GM23338 (cell line): ENCODE measurements at regions not wholly inside any gene's neighbourhood (a gene's known extent, or its start where the extent isn't known, plus 50 kb on each side); places are given as distances from the start of the nearest gene placed in this dataset.
A peak's percentile ranks its signal among the peaks of the same experiment; 100 is the strongest.

Experiments used
- ATAC-seq: fragments of 200-7000 bp; cut with Tn5 transposase; 3 replicates; pipeline ENCODE4 v1.9.1; 2020
- DNase-seq: peaks from one replicate; pipeline ENCODE4 v3.0.0-alpha.2; 2015; ENCODE audit warnings: low spot score
- H2AFZ ChIP-seq: fragments of 200-600 bp; sonication (generic); 2 replicates; pipeline ENCODE4 v1.8.0; 2016; ENCODE audit warnings: antibody characterized with exemption, mild to moderate bottlenecking, moderate library complexity
- H3F3A ChIP-seq: fragments of 200-600 bp; sonication (generic); replicated peaks from 2 replicates; pipeline ENCODE4 v1.8.0; 2017; ENCODE audit warnings: antibody characterized with exemption, mixed run types, low read depth
- H3K27ac ChIP-seq: fragments of 200-600 bp; sonication (generic); 2 replicates; pipeline ENCODE4 v1.6.1; 2016; ENCODE audit warnings: low read depth
- H3K27me3 ChIP-seq: fragments of 200-600 bp; sonication (generic); 2 replicates; pipeline ENCODE4 v1.8.0; 2016; ENCODE audit warnings: mild to moderate bottlenecking, mixed run types, moderate library complexity; ENCODE audit not compliant: insufficient read depth
- H3K36me3 ChIP-seq: fragments of 200-600 bp; sonication (generic); 2 replicates; pipeline ENCODE4 v1.8.0; 2016; ENCODE audit warnings: mild to moderate bottlenecking; ENCODE audit not compliant: insufficient read depth
- H3K4me1 ChIP-seq: fragments of 200-600 bp; sonication (generic); 2 replicates; pipeline ENCODE4 v1.8.0; 2016; ENCODE audit warnings: mild to moderate bottlenecking, moderate library complexity; ENCODE audit not compliant: insufficient read depth
- H3K4me2 ChIP-seq: fragments of 200-600 bp; sonication (generic); 2 replicates; pipeline ENCODE4 v1.7.1; 2017; ENCODE audit warnings: mixed run types
- H3K4me3 ChIP-seq: fragments of 200-600 bp; sonication (generic); 2 replicates; pipeline ENCODE4 v1.6.1; 2016; ENCODE audit warnings: mixed run types
- H3K79me2 ChIP-seq: fragments of 200-600 bp; sonication (generic); replicated peaks from 2 replicates; pipeline ENCODE4 v1.8.0; 2017; ENCODE audit warnings: mild to moderate bottlenecking; ENCODE audit not compliant: insufficient read depth
- H3K9me2 ChIP-seq: fragments of 200-600 bp; sonication (generic); 2 replicates; pipeline ENCODE4 v1.8.0; 2017; ENCODE audit not compliant: insufficient read depth
- H4K20me1 ChIP-seq: fragments of 200-600 bp; sonication (generic); replicated peaks from 2 replicates; pipeline ENCODE4 v1.8.0; 2017; ENCODE audit warnings: mild to moderate bottlenecking; ENCODE audit not compliant: insufficient read depth
- H3K27ac Mint-ChIP-seq: 2 replicates; pipeline ENCODE4 v1.8.0; 2020; ENCODE audit warnings: inconsistent platforms, mild to moderate bottlenecking, moderate library complexity, mixed read lengths
- H3K27me3 Mint-ChIP-seq: 3 replicates; pipeline ENCODE4 v1.8.0; 2022; ENCODE audit warnings: low read depth, mild to moderate bottlenecking, moderate library complexity, mixed read lengths, inconsistent platforms; ENCODE audit not compliant: insufficient read depth, poor library complexity
- H3K36me3 Mint-ChIP-seq: 3 replicates; pipeline ENCODE4 v1.8.0; 2021; ENCODE audit warnings: low read depth, mild to moderate bottlenecking, inconsistent platforms, moderate library complexity, mixed read lengths
- H3K4me1 Mint-ChIP-seq: 3 replicates; pipeline ENCODE4 v1.8.0; 2020; ENCODE audit warnings: mild to moderate bottlenecking, inconsistent platforms, mixed read lengths
- H3K4me3 Mint-ChIP-seq: 3 replicates; pipeline ENCODE4 v1.8.0; 2021; ENCODE audit warnings: moderate library complexity, mild to moderate bottlenecking, inconsistent platforms, mixed read lengths
- H3K9me3 Mint-ChIP-seq: 3 replicates; pipeline ENCODE4 v1.8.0; 2020; ENCODE audit warnings: moderate library complexity, mild to moderate bottlenecking, inconsistent platforms, mixed read lengths
- CREB1 ChIP-seq: fragments of 250-450 bp; sonication (Bioruptor Pico); IDR thresholded peaks from 2 replicates; pipeline ENCODE4 v1.5.0; 2020; ENCODE audit warnings: low read depth, mild to moderate bottlenecking, moderate library complexity
- CTCF ChIP-seq, 2 experiments: fragments of 200-600 bp in 1 of 2; sonication (generic) in 1 of 2; conservative IDR thresholded peaks; 2 replicates each; pipeline versions ENCODE4 v1.5.1 to v1.6.1; 2016 to 2017; ENCODE audit warnings: antibody characterized with exemption in 2 of 2, low read depth in 2 of 2, mild to moderate bottlenecking in 2 of 2, moderate library complexity in 1 of 2
- EZH2 ChIP-seq: fragments of 200-600 bp; sonication (generic); IDR thresholded peaks from one replicate; pipeline ENCODE4 v1.8.0; 2017; ENCODE audit warnings: antibody characterized with exemption, mild to moderate bottlenecking, low read depth; ENCODE audit not compliant: unreplicated experiment
- JUNB ChIP-seq: IDR thresholded peaks from one replicate; pipeline ENCODE4 v1.6.1; 2016; ENCODE audit warnings: antibody characterized with exemption; ENCODE audit not compliant: unreplicated experiment
- NANOG ChIP-seq: IDR thresholded peaks from 2 replicates; pipeline ENCODE4 v1.6.1; 2016; ENCODE audit warnings: antibody characterized with exemption, borderline replicate concordance
- REST ChIP-seq: IDR thresholded peaks from one replicate; pipeline ENCODE4 v1.6.1; 2018; ENCODE audit warnings: antibody characterized with exemption; ENCODE audit not compliant: unreplicated experiment
- STAT1 ChIP-seq: IDR thresholded peaks from one replicate; pipeline ENCODE4 v1.6.1; 2016; ENCODE audit warnings: antibody characterized with exemption; ENCODE audit not compliant: unreplicated experiment
- ZNF331 ChIP-seq: fragments of 250-450 bp; sonication (Bioruptor Pico); IDR thresholded peaks from 2 replicates; pipeline ENCODE4 v1.5.0; 2020; ENCODE audit warnings: low read depth, mild to moderate bottlenecking, moderate library complexity
- ZNF462 ChIP-seq: fragments of 250-450 bp; sonication (Bioruptor Pico); IDR thresholded peaks from 2 replicates; pipeline ENCODE4 v1.5.0; 2020; ENCODE audit warnings: mild to moderate bottlenecking, moderate library complexity
- TF ChIP-seq, protein P1 (sequence below): IDR thresholded peaks from 2 replicates; pipeline ENCODE4 v1.6.1; 2016; ENCODE audit warnings: antibody characterized with exemption

DNA sequence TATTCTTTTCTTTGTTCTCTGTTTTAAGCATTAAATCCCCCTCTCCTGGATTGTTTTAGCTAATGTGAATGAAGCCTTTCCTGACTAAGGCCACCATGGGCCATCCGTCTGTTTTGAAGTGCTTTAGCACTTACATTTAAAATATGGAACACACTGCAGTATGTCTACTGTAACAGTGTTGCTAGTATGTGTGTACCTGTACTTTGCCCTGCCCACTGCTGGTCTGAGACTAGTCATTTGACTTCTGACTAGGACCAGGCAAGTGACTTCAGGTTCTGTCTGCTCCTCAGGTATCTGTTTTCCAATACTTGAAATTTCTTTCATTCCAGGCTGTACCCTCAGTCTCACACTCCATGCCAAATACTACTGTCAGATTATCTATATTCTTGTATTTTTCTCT lies 120.1 kb upstream of the TSPAN8 start:
- Histone ChIP-seq H3K4me3 (no peak overlapping the region), H3F3A (no peaks in the 10 kb centered on the region), H3K9me2 (peaks cover 7% of the 10 kb centered on the region; the same call in 1 of the 2 replicates), H3K36me3 (no peaks in the 10 kb centered on the region), H3K79me2 (no peaks in the 10 kb centered on the region), H3K27ac (no peak overlapping the region), H3K4me1 (no peaks in the 10 kb centered on the region), H4K20me1 (no peaks in the 10 kb centered on the region), H3K27me3 (no peaks in the 10 kb centered on the region), H2AFZ (peak overlapping the region; percentile 19; the same call in 1 of the 2 replicates), H3K4me2 (no peak overlapping the region)
- TF ChIP-seq ZNF331 (no peak), NANOG (no peak), CTCF (conservative IDR thresholded peaks at IDR 0.05; ENCODE audit: low read depth in 2 of 2) (no peak), CREB1 (CRISPR knock-in tag) (no peak), EZH2 (no peak), JUNB (no peak), REST (no peak)
- Mint-ChIP-seq H3K4me3 (no peak overlapping the region), H3K36me3 (no peaks in the 10 kb centered on the region), H3K9me3 (no peaks in the 10 kb centered on the region), H3K27ac (no peak overlapping the region), H3K27me3 (no peaks in the 10 kb centered on the region), H3K4me1 (peaks cover 8% of the 10 kb centered on the region)
- no peak for DNase-seq
- no peak for ATAC-seq

DNA sequence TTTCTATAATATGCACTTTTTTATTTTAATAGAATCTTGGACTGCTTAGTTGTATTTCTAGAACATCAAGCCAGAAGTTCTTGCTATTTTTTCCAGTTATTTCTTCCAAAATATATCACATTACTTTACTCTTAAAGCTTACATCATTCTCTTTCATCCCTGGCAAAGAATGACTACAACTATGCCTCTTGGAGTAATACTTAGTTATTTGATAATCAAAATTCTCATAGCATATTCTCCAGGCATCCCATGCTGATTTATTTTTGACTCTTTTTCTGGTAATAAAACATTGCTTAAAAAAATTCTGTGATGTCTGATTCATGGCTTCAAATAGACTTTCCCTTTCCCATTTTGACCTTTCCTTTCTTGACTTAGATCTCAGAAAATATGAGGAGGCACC lies 118.7 kb upstream of the TSPAN8 start:
- Mint-ChIP-seq H3K4me1 (no peaks in the 10 kb centered on the region; the same call in 2 of the 3 replicates), H3K36me3 (no peaks in the 10 kb centered on the region), H3K27me3 (no peaks in the 10 kb centered on the region), H3K27ac (no peak overlapping the region), H3K4me3 (no peak overlapping the region), H3K9me3 (no peaks in the 10 kb centered on the region)
- H3K4me1 ChIP-seq: no peaks in the 10 kb centered on the region
- no peaks in the 10 kb centered on the region for H3F3A ChIP-seq
- H3K4me3 ChIP-seq: no peak overlapping the region
- H3K27me3 ChIP-seq: no peaks in the 10 kb centered on the region
- H3K9me2 ChIP-seq: peaks cover 7% of the 10 kb centered on the region; the same call in 1 of the 2 replicates
- no peak overlapping the region for H3K27ac ChIP-seq
- H4K20me1 ChIP-seq: no peaks in the 10 kb centered on the region
- no peaks in the 10 kb centered on the region for H3K36me3 ChIP-seq
- H3K4me2 ChIP-seq: no peak overlapping the region
- ATAC-seq: no peak
- no peak overlapping the region for H2AFZ ChIP-seq
- DNase-seq: no peak
- H3K79me2 ChIP-seq: no peaks in the 10 kb centered on the region
- TF ChIP-seq STAT1: no peak
- TF ChIP-seq ZNF462 (CRISPR knock-in tag): no peak
- no peak for TF ChIP-seq NANOG
- TF ChIP-seq, protein P1, sequence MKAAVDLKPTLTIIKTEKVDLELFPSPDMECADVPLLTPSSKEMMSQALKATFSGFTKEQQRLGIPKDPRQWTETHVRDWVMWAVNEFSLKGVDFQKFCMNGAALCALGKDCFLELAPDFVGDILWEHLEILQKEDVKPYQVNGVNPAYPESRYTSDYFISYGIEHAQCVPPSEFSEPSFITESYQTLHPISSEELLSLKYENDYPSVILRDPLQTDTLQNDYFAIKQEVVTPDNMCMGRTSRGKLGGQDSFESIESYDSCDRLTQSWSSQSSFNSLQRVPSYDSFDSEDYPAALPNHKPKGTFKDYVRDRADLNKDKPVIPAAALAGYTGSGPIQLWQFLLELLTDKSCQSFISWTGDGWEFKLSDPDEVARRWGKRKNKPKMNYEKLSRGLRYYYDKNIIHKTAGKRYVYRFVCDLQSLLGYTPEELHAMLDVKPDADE: no peak
- TF ChIP-seq JUNB: no peak
